Right lobe of liver (tissue), 6 donors: ENCODE measurements at regions not wholly inside any gene's neighbourhood (a gene's known extent, or its start where the extent isn't known, plus 50 kb on each side); places are given as distances from the start of the nearest gene placed in this dataset.

Experiments
- ATAC-seq, 4 donors: fragments of 200-7000 bp; cut with Tn5 transposase; one replicate each; pipeline ENCODE4 v1.9.1; 2020; ENCODE audit warnings: mild to moderate bottlenecking in 4 of 4, moderate library complexity in 4 of 4
- DNase-seq, 3 donors: peaks; one replicate each; pipeline ENCODE4 v3.0.0-alpha.2; 2020
- H3K27ac ChIP-seq, 3 donors: fragments of 200-600 bp; one replicate each; pipeline ENCODE4 v1.8.0; 2022
- H3K27me3 ChIP-seq, 2 donors: fragments of 200-600 bp; one replicate each; pipeline ENCODE4 v1.8.0; 2022
- H3K36me3 ChIP-seq, 4 donors: fragments of 200-600 bp; sonication (generic) in 1 of 4; one replicate each; pipeline versions ENCODE4 v1.5.1 to v1.8.0; 2017 to 2022; ENCODE audit warnings: control low read depth in 1 of 4
- H3K4me1 ChIP-seq, 4 donors: fragments of 200-600 bp; sonication (generic) in 1 of 4; one replicate each; pipeline versions ENCODE4 v1.5.1 to v1.8.0; 2017 to 2022; ENCODE audit warnings: control low read depth in 1 of 4
- H3K4me3 ChIP-seq, 3 donors: fragments of 200-600 bp; one replicate each; pipeline ENCODE4 v1.8.0; 2022
- H3K9me3 ChIP-seq, 4 donors: fragments of 200-600 bp; sonication (generic) in 1 of 4; one replicate each; pipeline versions ENCODE4 v1.5.1 to v1.8.0; 2017 to 2022; ENCODE audit warnings: control low read depth in 1 of 4
- POLR2A ChIP-seq: fragments of 450-650 bp; IDR thresholded peaks from one replicate; pipeline ENCODE4 v1.6.1; 2017; ENCODE audit warnings: antibody characterized with exemption, mild to moderate bottlenecking
- WGBS: methylation state at CpG from one replicate; pipeline ENCODE4 v1.1.6; 2018; ENCODE audit warnings: low coverage, low lambda C conversion rate; ENCODE audit not compliant: insufficient coverage; ENCODE audit errors: missing lambda C conversion rate; 5-methylcytosine and 5-hydroxymethylcytosine counted together
- intact Hi-C, 2 donors: fragments of 100-400 bp; cut with DNase I; formaldehyde crosslinking; loops; one replicate each; pipeline versions ENCODE4 v1.11.2 to v1.14.1; 2022
- TF ChIP-seq, protein P1 (sequence below), 4 donors: fragments of 200-600 bp in 3 of 4; fragments of 450-650 bp in 1 of 4; IDR thresholded peaks; one replicate each; pipeline versions ENCODE4 v1.5.1 to v1.8.0; 2016 to 2022; ENCODE audit warnings: antibody characterized with exemption in 4 of 4, mild to moderate bottlenecking in 2 of 4
- donor health status: DM: no; HTN: yes; CAD: no.
- donor health status: DM: no; HTN: no; CAD: no.
- donor health status: DM: no; HTN: no; CAD: no.
- donor health status: DM: no; HTN: yes; CAD: no.
- donor health status: DM: no; HTN: yes; CAD: no.

DNA sequence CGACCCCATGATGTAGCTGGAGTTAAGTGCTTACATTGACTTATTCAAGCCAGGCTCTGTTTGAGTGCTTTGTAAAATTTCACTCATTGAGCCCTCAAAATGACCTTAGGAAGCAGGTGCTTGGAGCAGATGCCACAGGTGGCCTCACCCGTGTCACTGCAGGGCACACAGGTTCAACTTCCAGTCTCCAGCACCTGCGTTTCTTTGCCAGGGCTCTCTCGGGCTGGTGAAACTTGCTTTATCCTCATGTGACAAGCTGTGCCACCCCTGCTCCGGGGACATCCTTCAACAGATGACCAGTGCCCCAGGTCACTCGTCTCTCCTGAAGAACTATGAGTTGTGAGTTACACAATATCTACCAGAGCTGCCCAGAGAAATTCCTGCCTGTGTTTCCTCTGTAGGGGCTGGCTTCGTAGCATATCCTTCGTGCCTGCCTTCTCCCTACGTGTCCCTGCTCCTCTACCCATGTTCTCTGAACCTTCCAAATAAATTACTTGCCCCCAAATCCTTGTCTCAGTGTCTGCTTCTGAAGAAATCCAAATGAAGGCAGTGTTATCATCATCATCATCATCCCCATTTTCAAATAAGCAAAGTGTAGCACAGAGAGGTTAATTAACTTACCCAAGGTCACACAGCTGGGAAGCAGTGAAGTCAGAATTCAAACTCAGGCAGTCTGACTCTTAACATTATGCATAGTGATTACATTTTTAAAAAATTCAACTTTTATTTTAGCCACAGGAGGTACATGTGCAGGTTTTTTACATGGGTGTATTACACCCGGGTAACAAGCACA, 352.5 kb downstream of the NPIPA8 start:
- H3K27ac ChIP-seq = no peak overlapping the region
- H3K27me3 ChIP-seq = no peaks in the 10 kb centered on the region
- WGBS = 38% methylated on average over 7 of the region's 10 CpGs
- no peak for TF ChIP-seq POLR2A
- TF ChIP-seq, protein P1, sequence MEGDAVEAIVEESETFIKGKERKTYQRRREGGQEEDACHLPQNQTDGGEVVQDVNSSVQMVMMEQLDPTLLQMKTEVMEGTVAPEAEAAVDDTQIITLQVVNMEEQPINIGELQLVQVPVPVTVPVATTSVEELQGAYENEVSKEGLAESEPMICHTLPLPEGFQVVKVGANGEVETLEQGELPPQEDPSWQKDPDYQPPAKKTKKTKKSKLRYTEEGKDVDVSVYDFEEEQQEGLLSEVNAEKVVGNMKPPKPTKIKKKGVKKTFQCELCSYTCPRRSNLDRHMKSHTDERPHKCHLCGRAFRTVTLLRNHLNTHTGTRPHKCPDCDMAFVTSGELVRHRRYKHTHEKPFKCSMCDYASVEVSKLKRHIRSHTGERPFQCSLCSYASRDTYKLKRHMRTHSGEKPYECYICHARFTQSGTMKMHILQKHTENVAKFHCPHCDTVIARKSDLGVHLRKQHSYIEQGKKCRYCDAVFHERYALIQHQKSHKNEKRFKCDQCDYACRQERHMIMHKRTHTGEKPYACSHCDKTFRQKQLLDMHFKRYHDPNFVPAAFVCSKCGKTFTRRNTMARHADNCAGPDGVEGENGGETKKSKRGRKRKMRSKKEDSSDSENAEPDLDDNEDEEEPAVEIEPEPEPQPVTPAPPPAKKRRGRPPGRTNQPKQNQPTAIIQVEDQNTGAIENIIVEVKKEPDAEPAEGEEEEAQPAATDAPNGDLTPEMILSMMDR (IDR thresholded peaks at IDR 0.05) = no peak
- no peaks in the 10 kb centered on the region for H3K4me1 ChIP-seq
- intact Hi-C loops = no loop called here
- H3K36me3 ChIP-seq = no peaks in the 10 kb centered on the region
- H3K9me3 ChIP-seq = no peaks in the 10 kb centered on the region
- peak in 2 of 4 donors; percentile 24 to 56 for ATAC-seq
- no peak overlapping the region for H3K4me3 ChIP-seq
- no peak for DNase-seq

DNA sequence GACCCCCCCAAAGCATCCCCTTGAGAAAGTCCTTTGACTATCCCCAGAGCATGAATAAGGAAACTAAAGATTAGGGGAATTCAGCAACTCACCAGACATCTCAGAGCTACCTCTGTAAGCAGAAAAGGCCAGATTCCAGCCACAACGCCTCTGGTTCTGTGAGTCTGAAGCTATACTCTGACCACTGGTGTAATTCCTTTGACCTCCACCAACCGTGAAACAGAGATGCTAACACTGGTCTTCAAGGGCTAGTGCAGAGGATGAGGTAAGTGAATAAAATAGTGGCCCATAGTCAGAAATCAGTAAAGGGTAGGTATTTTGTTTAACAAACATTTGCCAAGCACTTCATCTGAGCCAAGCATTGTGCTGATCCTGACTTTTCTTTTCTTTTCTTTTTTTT, 353.4 kb downstream of the NPIPA8 start:
- no peak for TF ChIP-seq POLR2A
- TF ChIP-seq, protein P1 (IDR thresholded peaks at IDR 0.05) = no peak
- Histone ChIP-seq H3K27me3 (no peaks in the 10 kb centered on the region), H3K9me3 (no peaks in the 10 kb centered on the region), H3K4me1 (no peaks in the 10 kb centered on the region), H3K4me3 (no peak overlapping the region), H3K27ac (no peak overlapping the region), H3K36me3 (no peaks in the 10 kb centered on the region)
- intact Hi-C loops = no loop called here
- DNase-seq = no peak
- WGBS = 55% methylated on average over 2 of the region's 2 CpGs
- no peak for ATAC-seq

DNA sequence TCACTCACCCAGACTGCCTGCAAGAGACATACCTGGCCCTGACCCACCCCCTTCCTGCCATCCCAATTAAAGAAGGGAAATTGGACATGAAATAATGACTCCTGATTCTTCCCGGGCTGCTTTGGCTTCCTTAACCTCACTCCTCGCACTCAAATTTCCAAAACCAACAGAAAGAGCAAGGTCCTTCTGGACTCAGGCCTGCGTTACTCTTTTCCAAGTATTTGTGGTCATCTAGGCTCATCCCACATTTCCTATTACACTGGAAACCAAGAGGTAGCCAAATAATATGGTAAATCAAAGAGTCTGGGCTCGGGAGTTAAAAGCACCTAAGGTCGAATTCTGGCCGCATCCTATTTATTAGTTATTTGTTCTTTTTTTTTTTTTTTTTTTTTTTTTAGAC, 359.3 kb downstream of the NPIPA8 start:
- DNase-seq = no peak
- no peak overlapping the region for H3K27ac ChIP-seq
- intact Hi-C loops = no loop called here
- TF ChIP-seq, protein P1 (IDR thresholded peaks at IDR 0.05) = no peak
- no peak for TF ChIP-seq POLR2A
- peak; percentile 39 to 83 (median 62) for ATAC-seq
- H3K4me1 ChIP-seq = peaks cover 0 to 5% (median 0%) of the 10 kb centered on the region in 4 donors
- H3K36me3 ChIP-seq = no peaks in the 10 kb centered on the region
- no peaks in the 10 kb centered on the region for H3K27me3 ChIP-seq
- H3K9me3 ChIP-seq = no peaks in the 10 kb centered on the region
- WGBS = 23% methylated on average over 6 of the region's 6 CpGs
- H3K4me3 ChIP-seq = no peak overlapping the region

DNA sequence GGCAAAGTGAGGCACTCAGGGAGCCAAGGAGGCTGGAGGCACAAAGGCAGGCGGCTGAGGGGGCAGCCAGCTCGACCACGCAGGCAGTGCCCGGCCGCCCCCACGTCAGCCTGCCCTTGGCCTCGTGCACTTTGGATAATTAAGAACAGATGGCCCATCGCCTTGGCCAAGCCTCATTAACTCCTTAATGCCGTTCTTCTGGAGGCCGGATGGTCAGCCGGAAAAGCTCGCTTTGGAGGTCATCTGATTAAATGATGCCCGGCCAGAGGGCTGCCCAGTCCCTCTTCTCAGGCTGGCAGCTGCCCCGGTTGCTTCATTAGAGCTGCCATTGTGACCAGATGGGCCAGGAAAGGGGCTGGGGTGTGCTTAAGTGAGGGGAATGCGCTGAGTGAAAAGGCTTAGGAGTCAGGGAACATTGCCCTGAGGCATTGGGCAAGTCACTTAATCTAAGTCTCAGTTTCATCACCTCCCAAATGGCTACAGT, 364.0 kb downstream of the NPIPA8 start:
- H3K9me3 ChIP-seq = no peaks in the 10 kb centered on the region
- H3K27ac ChIP-seq = no peak overlapping the region
- no peaks in the 10 kb centered on the region for H3K36me3 ChIP-seq
- WGBS = 74% methylated on average over 8 of the region's 15 CpGs
- no peaks in the 10 kb centered on the region for H3K27me3 ChIP-seq
- ATAC-seq (no peak), DNase-seq (no peak)
- intact Hi-C loops = no loop called here
- TF ChIP-seq, protein P1 (IDR thresholded peaks at IDR 0.05) = no peak
- no peak for TF ChIP-seq POLR2A
- peaks cover 0 to 5% (median 0%) of the 10 kb centered on the region in 4 donors for H3K4me1 ChIP-seq
- no peak overlapping the region for H3K4me3 ChIP-seq
